ENCODE measurements at regions not wholly inside any gene's neighbourhood (a gene's known extent, or its start where the extent isn't known, plus 50 kb on each side); places are given as distances from the start of the nearest gene placed in this dataset.

DNA sequence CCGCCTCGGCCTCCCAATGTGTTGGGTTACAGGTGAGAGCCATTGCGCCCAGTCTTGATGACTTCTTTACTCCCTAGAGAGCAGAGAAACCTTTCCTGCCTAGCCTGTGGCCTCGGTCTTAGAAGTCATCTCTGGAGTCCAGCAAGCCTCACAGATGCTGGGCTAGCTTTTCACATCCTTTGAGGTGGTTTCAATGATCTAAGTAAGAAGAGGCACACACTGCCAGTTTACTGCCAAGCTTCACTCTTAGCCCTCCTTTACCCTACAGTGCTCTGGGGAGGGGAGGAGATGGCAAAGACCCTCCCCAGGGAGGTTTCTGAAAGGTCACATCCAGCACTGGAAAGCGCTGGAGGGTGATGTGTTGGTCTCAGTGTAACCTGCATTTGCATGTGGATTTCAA, 304.8 kb downstream of the PCNX1 start:
- TF ChIP-seq, protein P1, sequence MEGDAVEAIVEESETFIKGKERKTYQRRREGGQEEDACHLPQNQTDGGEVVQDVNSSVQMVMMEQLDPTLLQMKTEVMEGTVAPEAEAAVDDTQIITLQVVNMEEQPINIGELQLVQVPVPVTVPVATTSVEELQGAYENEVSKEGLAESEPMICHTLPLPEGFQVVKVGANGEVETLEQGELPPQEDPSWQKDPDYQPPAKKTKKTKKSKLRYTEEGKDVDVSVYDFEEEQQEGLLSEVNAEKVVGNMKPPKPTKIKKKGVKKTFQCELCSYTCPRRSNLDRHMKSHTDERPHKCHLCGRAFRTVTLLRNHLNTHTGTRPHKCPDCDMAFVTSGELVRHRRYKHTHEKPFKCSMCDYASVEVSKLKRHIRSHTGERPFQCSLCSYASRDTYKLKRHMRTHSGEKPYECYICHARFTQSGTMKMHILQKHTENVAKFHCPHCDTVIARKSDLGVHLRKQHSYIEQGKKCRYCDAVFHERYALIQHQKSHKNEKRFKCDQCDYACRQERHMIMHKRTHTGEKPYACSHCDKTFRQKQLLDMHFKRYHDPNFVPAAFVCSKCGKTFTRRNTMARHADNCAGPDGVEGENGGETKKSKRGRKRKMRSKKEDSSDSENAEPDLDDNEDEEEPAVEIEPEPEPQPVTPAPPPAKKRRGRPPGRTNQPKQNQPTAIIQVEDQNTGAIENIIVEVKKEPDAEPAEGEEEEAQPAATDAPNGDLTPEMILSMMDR (IDR thresholded peaks at IDR 0.05): no peak
- TF ChIP-seq POLR2A (IDR thresholded peaks at IDR 0.05) (no peak), POLR2AphosphoS5 (IDR thresholded peaks at IDR 0.05) (no peak), EP300 (IDR thresholded peaks at IDR 0.05) (no peak)
